H9 (cell line): ENCODE measurements at regions not wholly inside any gene's neighbourhood (a gene's known extent, or its start where the extent isn't known, plus 50 kb on each side); places are given as distances from the start of the nearest gene placed in this dataset.

Experiments used
- DNase-seq: peaks from one replicate; pipeline ENCODE4 v3.0.0-alpha.2; 2017
- H2AFZ ChIP-seq: one replicate; pipeline ENCODE4 v1.6.1; 2013; ENCODE audit warnings: mild to moderate bottlenecking, low read length, control low read depth, moderate library complexity
- H2AK5ac ChIP-seq: 2 replicates; pipeline ENCODE4 v1.6.1; 2013; ENCODE audit warnings: low read length, control low read depth, mixed read lengths; ENCODE audit not compliant: insufficient read length
- H2BK120ac ChIP-seq: one replicate; pipeline ENCODE4 v1.6.1; 2013; ENCODE audit warnings: low read depth, mild to moderate bottlenecking, low read length, control low read depth, inconsistent platforms; ENCODE audit not compliant: poor library complexity, severe bottlenecking
- H2BK12ac ChIP-seq: 2 replicates; pipeline ENCODE4 v1.6.1; 2013; ENCODE audit warnings: low read length, control low read depth, mixed read lengths, low read depth; ENCODE audit not compliant: insufficient read length
- H2BK15ac ChIP-seq: 2 replicates; pipeline ENCODE4 v1.6.1; 2013; ENCODE audit warnings: low read depth, low read length, control low read depth
- H2BK20ac ChIP-seq: one replicate; pipeline ENCODE4 v1.6.1; 2013; ENCODE audit warnings: low read depth, mild to moderate bottlenecking, low read length, control low read depth, inconsistent platforms; ENCODE audit not compliant: poor library complexity, severe bottlenecking
- H2BK5ac ChIP-seq: 2 replicates; pipeline ENCODE4 v1.6.1; 2013; ENCODE audit warnings: low read length, control low read depth, mixed read lengths; ENCODE audit not compliant: insufficient read length
- H3K14ac ChIP-seq: 2 replicates; pipeline ENCODE4 v1.6.1; 2013; ENCODE audit warnings: low read length, control low read depth; ENCODE audit not compliant: insufficient read depth
- H3K18ac ChIP-seq: 2 replicates; pipeline ENCODE4 v1.6.1; 2013; ENCODE audit warnings: low read depth, mild to moderate bottlenecking, mixed read lengths, low read length, control low read depth; ENCODE audit not compliant: insufficient read length
- H3K23ac ChIP-seq: 2 replicates; pipeline ENCODE4 v1.6.1; 2013; ENCODE audit warnings: low read length, control low read depth, mixed read lengths, low read depth; ENCODE audit not compliant: insufficient read length
- H3K23me2 ChIP-seq: 2 replicates; pipeline ENCODE4 v1.6.1; 2013; ENCODE audit warnings: low read depth, mild to moderate bottlenecking, mixed read lengths, low read length, control low read depth; ENCODE audit not compliant: insufficient read length, poor library complexity, severe bottlenecking
- H3K27ac ChIP-seq: 2 replicates; pipeline ENCODE4 v1.5.1; 2013; ENCODE audit warnings: low read length, control low read depth, mixed read lengths, low read depth; ENCODE audit not compliant: insufficient read length
- H3K27me3 ChIP-seq: 2 replicates; pipeline ENCODE4 v1.6.1; 2013; ENCODE audit warnings: low read length, control low read depth, inconsistent platforms; ENCODE audit not compliant: insufficient read depth
- H3K4ac ChIP-seq: 2 replicates; pipeline ENCODE4 v1.6.1; 2013; ENCODE audit warnings: low read depth, mild to moderate bottlenecking, control low read depth, inconsistent platforms, low read length, moderate library complexity
- H3K4me1 ChIP-seq: 2 replicates; pipeline ENCODE4 v1.6.1; 2013; ENCODE audit warnings: low read length, control low read depth, inconsistent platforms; ENCODE audit not compliant: insufficient read depth
- H3K4me2 ChIP-seq: 2 replicates; pipeline ENCODE4 v1.6.1; 2013; ENCODE audit warnings: low read length, control low read depth, mixed read lengths; ENCODE audit not compliant: insufficient read length, insufficient read depth
- H3K56ac ChIP-seq: 2 replicates; pipeline ENCODE4 v1.6.1; 2013; ENCODE audit warnings: low read depth, mild to moderate bottlenecking, mixed read lengths, low read length, control low read depth; ENCODE audit not compliant: insufficient read length
- H3K79me1 ChIP-seq: 2 replicates; pipeline ENCODE4 v1.6.1; 2013; ENCODE audit warnings: low read depth, mild to moderate bottlenecking, moderate library complexity, low read length, control low read depth, inconsistent platforms; ENCODE audit not compliant: insufficient read depth, poor library complexity, severe bottlenecking
- H3K79me2 ChIP-seq: 2 replicates; pipeline ENCODE4 v1.6.1; 2013; ENCODE audit warnings: low read length, control low read depth, inconsistent platforms; ENCODE audit not compliant: insufficient read depth
- H3K9ac ChIP-seq: 2 replicates; pipeline ENCODE4 v1.6.1; 2013; ENCODE audit warnings: low read length, control low read depth, mixed read lengths; ENCODE audit not compliant: insufficient read length; ENCODE audit errors: extremely low read depth
- H3K9me3 ChIP-seq: one replicate; pipeline ENCODE4 v1.6.1; 2013; ENCODE audit warnings: low read depth, low read length, inconsistent platforms; ENCODE audit not compliant: control insufficient read depth
- H3T11ph ChIP-seq: one replicate; pipeline ENCODE4 v1.6.1; 2013; ENCODE audit warnings: mild to moderate bottlenecking, low read length, control low read depth, inconsistent platforms
- H4K20me1 ChIP-seq: one replicate; pipeline ENCODE4 v1.6.1; 2013; ENCODE audit not compliant: control insufficient read depth, insufficient read length, insufficient read depth
- H4K5ac ChIP-seq: 2 replicates; pipeline ENCODE4 v1.6.1; 2013; ENCODE audit warnings: low read depth, mild to moderate bottlenecking, mixed read lengths, low read length, control low read depth; ENCODE audit not compliant: insufficient read length
- H4K8ac ChIP-seq: replicated peaks from 2 replicates; pipeline ENCODE4 v1.6.1; 2013; ENCODE audit warnings: low read length, control low read depth, mixed read lengths, low read depth; ENCODE audit not compliant: insufficient read length
- H4K91ac ChIP-seq: 2 replicates; pipeline ENCODE4 v1.6.1; 2013; ENCODE audit warnings: low read depth, mild to moderate bottlenecking, moderate library complexity, mixed read lengths, low read length, control low read depth; ENCODE audit not compliant: insufficient read length
- H3K27ac Mint-ChIP-seq, 3 experiments: 2 replicates in 2 of 3; 3 replicates in 1 of 3; pipeline ENCODE4 v1.8.0; 2020 to 2021; ENCODE audit warnings: mixed read lengths in 3 of 3, mild to moderate bottlenecking in 1 of 3, moderate library complexity in 1 of 3
- H3K27me3 Mint-ChIP-seq: 2 replicates; pipeline ENCODE4 v1.8.0; 2021; ENCODE audit warnings: low read depth, mild to moderate bottlenecking, moderate library complexity, mixed read lengths
- H3K36me3 Mint-ChIP-seq, 3 experiments: 2 replicates in 2 of 3; 3 replicates in 1 of 3; pipeline ENCODE4 v1.8.0; 2020 to 2021; ENCODE audit warnings: low read depth in 3 of 3, mixed read lengths in 3 of 3; ENCODE audit not compliant: insufficient read depth in 1 of 3
- H3K4me1 Mint-ChIP-seq, 2 experiments: 2 replicates each; pipeline ENCODE4 v1.8.0; 2020; ENCODE audit warnings: mixed read lengths in 2 of 2
- H3K4me3 Mint-ChIP-seq, 2 experiments: 2 replicates in 1 of 2; 3 replicates in 1 of 2; pipeline ENCODE4 v1.8.0; 2020 to 2021; ENCODE audit warnings: mild to moderate bottlenecking in 2 of 2, mixed read lengths in 2 of 2, moderate library complexity in 1 of 2
- H3K9me3 Mint-ChIP-seq, 2 experiments: 2 replicates in 1 of 2; 3 replicates in 1 of 2; pipeline ENCODE4 v1.8.0; 2020; ENCODE audit warnings: mild to moderate bottlenecking in 2 of 2, mixed read lengths in 2 of 2, moderate library complexity in 1 of 2
- CTCF ChIP-seq: fragments of 200-600 bp; sonication (generic); conservative IDR thresholded peaks from 3 replicates; pipeline ENCODE4 v1.8.0; 2021; ENCODE audit warnings: antibody characterized with exemption, mild to moderate bottlenecking
- WGBS: extraction: QIAGEN DNeasy Blood & Tissue Kit; methylation state at CpG from one replicate; pipeline ENCODE4 v1.1.7; 2013; ENCODE audit warnings: missing lambda C conversion rate, low lambda C conversion rate, mixed read lengths; ENCODE audit not compliant: insufficient read length; ENCODE audit errors: extremely low coverage; 5-methylcytosine and 5-hydroxymethylcytosine counted together

- no peak overlapping the region for H4K91ac ChIP-seq
- no peak overlapping the region for H3T11ph ChIP-seq
- no peak overlapping the region for H4K8ac ChIP-seq
- no peak overlapping the region for H3K27ac ChIP-seq
- H4K5ac ChIP-seq, result no peak overlapping the region
- H3K9ac ChIP-seq, result no peak overlapping the region
- peaks cover 3% of the 10 kb centered on the region for H3K4me1 ChIP-seq
- no peak overlapping the region for H3K4ac ChIP-seq
- no peaks in the 10 kb centered on the region for H3K79me1 ChIP-seq
- no peaks in the 10 kb centered on the region for H3K23me2 ChIP-seq
- H3K27ac Mint-ChIP-seq, result no peak overlapping the region
- H2BK12ac ChIP-seq, result no peak overlapping the region
- no peak overlapping the region for H2AK5ac ChIP-seq
- no peak overlapping the region for H3K18ac ChIP-seq
- no peak overlapping the region for H2BK15ac ChIP-seq
- no peaks in the 10 kb centered on the region for H3K79me2 ChIP-seq
- no peak overlapping the region for H2BK120ac ChIP-seq
- H3K4me3 Mint-ChIP-seq, result no peak overlapping the region
- H3K23ac ChIP-seq, result no peak overlapping the region
- no CpG with 5 or more reads among the region's 7 CpGs for WGBS
- no peaks in the 10 kb centered on the region for H4K20me1 ChIP-seq
- H3K36me3 Mint-ChIP-seq, result no peaks in the 10 kb centered on the region
- H3K56ac ChIP-seq, result no peak overlapping the region
- no peak overlapping the region for H3K14ac ChIP-seq
- H2BK5ac ChIP-seq, result no peak overlapping the region
- H3K9me3 ChIP-seq, result no peaks in the 10 kb centered on the region
- H2BK20ac ChIP-seq, result no peak overlapping the region
- H3K27me3 Mint-ChIP-seq, result no peaks in the 10 kb centered on the region
- H3K27me3 ChIP-seq, result no peaks in the 10 kb centered on the region
- H3K4me1 Mint-ChIP-seq, result peaks cover 25 to 30% of the 10 kb centered on the region in 2 experiments
- H3K4me2 ChIP-seq, result no peak overlapping the region
- no peaks in the 10 kb centered on the region for H3K9me3 Mint-ChIP-seq
- H2AFZ ChIP-seq, result no peak overlapping the region
- TF ChIP-seq CTCF, result no peak
- no peak for DNase-seq
These were observed 116.1 kb downstream of the ARL4A start for GRCh38 chr7:12803542-12803941.
